ENCODE measurements at regions not wholly inside any gene's neighbourhood (a gene's known extent, or its start where the extent isn't known, plus 50 kb on each side); places are given as distances from the start of the nearest gene placed in this dataset.

- H3K4me1 ChIP-seq (ENCODE audit: control insufficient read depth, low read depth, low read length), result peaks cover 6% of the 10 kb centered on the region
- no peaks in the 10 kb centered on the region for H3K27me3 ChIP-seq (ENCODE audit: control insufficient read depth, insufficient read depth, low read length)
- H3K9ac ChIP-seq (ENCODE audit: low read length), result no peak overlapping the region
- no peak overlapping the region for H3K4me3 ChIP-seq (ENCODE audit: low read length)
- H3K9me3 ChIP-seq (ENCODE audit: control insufficient read depth, low read depth, low read length), result no peaks in the 10 kb centered on the region
- H3K27ac ChIP-seq (ENCODE audit: low read length), result no peak overlapping the region
- H3K36me3 ChIP-seq (ENCODE audit: control insufficient read depth, low read depth, low read length), result no peaks in the 10 kb centered on the region
Observed at GRCh38 chr6:153956808-153957207, 82.2 kb upstream of the OPRM1 start.

GRCh38 chr6:153949616-153950015, 89.4 kb upstream of the OPRM1 start:
- Histone ChIP-seq H3K27me3 (ENCODE audit: control insufficient read depth, insufficient read depth, low read length) (no peaks in the 10 kb centered on the region), H3K4me1 (ENCODE audit: control insufficient read depth, low read depth, low read length) (peaks cover 2% of the 10 kb centered on the region), H3K36me3 (ENCODE audit: control insufficient read depth, low read depth, low read length) (no peaks in the 10 kb centered on the region), H3K9ac (ENCODE audit: low read length) (no peak overlapping the region), H3K27ac (ENCODE audit: low read length) (no peak overlapping the region), H3K9me3 (ENCODE audit: control insufficient read depth, low read depth, low read length) (no peaks in the 10 kb centered on the region), H3K4me3 (ENCODE audit: low read length) (no peak overlapping the region)

- Histone ChIP-seq H3K27ac (ENCODE audit: low read length) (no peak overlapping the region), H3K27me3 (ENCODE audit: control insufficient read depth, insufficient read depth, low read length) (no peaks in the 10 kb centered on the region), H3K4me1 (ENCODE audit: control insufficient read depth, low read depth, low read length) (peaks cover 9% of the 10 kb centered on the region), H3K9me3 (ENCODE audit: control insufficient read depth, low read depth, low read length) (no peaks in the 10 kb centered on the region), H3K4me3 (ENCODE audit: low read length) (no peak overlapping the region), H3K9ac (ENCODE audit: low read length) (no peak overlapping the region), H3K36me3 (ENCODE audit: control insufficient read depth, low read depth, low read length) (no peaks in the 10 kb centered on the region)
Observed at GRCh38 chr6:153947808-153948447, 91.1 kb upstream of the OPRM1 start.

GRCh38 chr6:153944201-153944600, 94.8 kb upstream of the OPRM1 start:
- no peaks in the 10 kb centered on the region for H3K27me3 ChIP-seq (ENCODE audit: control insufficient read depth, insufficient read depth, low read length)
- no peaks in the 10 kb centered on the region for H3K9me3 ChIP-seq (ENCODE audit: control insufficient read depth, low read depth, low read length)
- peaks cover 9% of the 10 kb centered on the region for H3K4me1 ChIP-seq (ENCODE audit: control insufficient read depth, low read depth, low read length)
- H3K4me3 ChIP-seq (ENCODE audit: low read length), result no peak overlapping the region
- no peaks in the 10 kb centered on the region for H3K36me3 ChIP-seq (ENCODE audit: control insufficient read depth, low read depth, low read length)
- no peak overlapping the region for H3K27ac ChIP-seq (ENCODE audit: low read length)
- no peak overlapping the region for H3K9ac ChIP-seq (ENCODE audit: low read length)

GRCh38 chr6:153942361-153942760, 96.7 kb upstream of the OPRM1 start:
- Histone ChIP-seq H3K27me3 (ENCODE audit: control insufficient read depth, insufficient read depth, low read length) (no peaks in the 10 kb centered on the region), H3K9me3 (ENCODE audit: control insufficient read depth, low read depth, low read length) (no peaks in the 10 kb centered on the region), H3K9ac (ENCODE audit: low read length) (no peak overlapping the region), H3K4me1 (ENCODE audit: control insufficient read depth, low read depth, low read length) (peaks cover 9% of the 10 kb centered on the region), H3K36me3 (ENCODE audit: control insufficient read depth, low read depth, low read length) (no peaks in the 10 kb centered on the region), H3K27ac (ENCODE audit: low read length) (no peak overlapping the region), H3K4me3 (ENCODE audit: low read length) (no peak overlapping the region)

GRCh38 chr6:153941768-153942167, 97.3 kb upstream of the OPRM1 start:
- Histone ChIP-seq H3K4me3 (ENCODE audit: low read length) (no peak overlapping the region), H3K27me3 (ENCODE audit: control insufficient read depth, insufficient read depth, low read length) (no peaks in the 10 kb centered on the region), H3K36me3 (ENCODE audit: control insufficient read depth, low read depth, low read length) (no peaks in the 10 kb centered on the region), H3K27ac (ENCODE audit: low read length) (no peak overlapping the region), H3K4me1 (ENCODE audit: control insufficient read depth, low read depth, low read length) (peaks cover 9% of the 10 kb centered on the region), H3K9ac (ENCODE audit: low read length) (no peak overlapping the region), H3K9me3 (ENCODE audit: control insufficient read depth, low read depth, low read length) (no peaks in the 10 kb centered on the region)

- H3K27me3 ChIP-seq (ENCODE audit: control insufficient read depth, insufficient read depth, low read length), result no peaks in the 10 kb centered on the region
Observed at GRCh38 chr6:153938876-153939275, 100.2 kb upstream of the OPRM1 start.

GRCh38 chr6:153931431-153931830, 107.6 kb upstream of the OPRM1 start:
- Histone ChIP-seq H3K4me1 (ENCODE audit: control insufficient read depth, low read depth, low read length) (no peaks in the 10 kb centered on the region), H3K9ac (ENCODE audit: low read length) (no peak overlapping the region), H3K4me3 (ENCODE audit: low read length) (no peak overlapping the region), H3K27ac (ENCODE audit: low read length) (no peak overlapping the region), H3K36me3 (ENCODE audit: control insufficient read depth, low read depth, low read length) (no peaks in the 10 kb centered on the region), H3K9me3 (ENCODE audit: control insufficient read depth, low read depth, low read length) (no peaks in the 10 kb centered on the region), H3K27me3 (ENCODE audit: control insufficient read depth, insufficient read depth, low read length) (no peaks in the 10 kb centered on the region)

More at GRCh38 chr6:153938876-153939275, 100.2 kb upstream of the OPRM1 start:
- Histone ChIP-seq H3K4me3 (ENCODE audit: low read length) (no peak overlapping the region), H3K27ac (ENCODE audit: low read length) (no peak overlapping the region), H3K9ac (ENCODE audit: low read length) (no peak overlapping the region), H3K4me1 (ENCODE audit: control insufficient read depth, low read depth, low read length) (no peaks in the 10 kb centered on the region), H3K36me3 (ENCODE audit: control insufficient read depth, low read depth, low read length) (no peaks in the 10 kb centered on the region), H3K9me3 (ENCODE audit: control insufficient read depth, low read depth, low read length) (no peaks in the 10 kb centered on the region)

- Histone ChIP-seq H3K27ac (ENCODE audit: low read length) (no peak overlapping the region), H3K9ac (ENCODE audit: low read length) (no peak overlapping the region), H3K36me3 (ENCODE audit: control insufficient read depth, low read depth, low read length) (no peaks in the 10 kb centered on the region), H3K4me3 (ENCODE audit: low read length) (no peak overlapping the region), H3K9me3 (ENCODE audit: control insufficient read depth, low read depth, low read length) (no peaks in the 10 kb centered on the region), H3K27me3 (ENCODE audit: control insufficient read depth, insufficient read depth, low read length) (no peaks in the 10 kb centered on the region), H3K4me1 (ENCODE audit: control insufficient read depth, low read depth, low read length) (no peaks in the 10 kb centered on the region)
Observed at GRCh38 chr6:153927867-153928266, 111.2 kb upstream of the OPRM1 start.

GRCh38 chr6:153898360-153899059, 140.5 kb upstream of the OPRM1 start:
- Histone ChIP-seq H3K9me3 (ENCODE audit: control insufficient read depth, low read depth, low read length) (peaks cover 4% of the 10 kb centered on the region), H3K4me3 (ENCODE audit: low read length) (no peak overlapping the region), H3K9ac (ENCODE audit: low read length) (no peak overlapping the region), H3K4me1 (ENCODE audit: control insufficient read depth, low read depth, low read length) (no peaks in the 10 kb centered on the region), H3K36me3 (ENCODE audit: control insufficient read depth, low read depth, low read length) (no peaks in the 10 kb centered on the region), H3K27me3 (ENCODE audit: control insufficient read depth, insufficient read depth, low read length) (no peaks in the 10 kb centered on the region), H3K27ac (ENCODE audit: low read length) (no peak overlapping the region)

- Histone ChIP-seq H3K9me3 (ENCODE audit: control insufficient read depth, low read depth, low read length) (peaks cover 10% of the 10 kb centered on the region), H3K27me3 (ENCODE audit: control insufficient read depth, insufficient read depth, low read length) (no peaks in the 10 kb centered on the region), H3K36me3 (ENCODE audit: control insufficient read depth, low read depth, low read length) (no peaks in the 10 kb centered on the region), H3K9ac (ENCODE audit: low read length) (no peak overlapping the region), H3K27ac (ENCODE audit: low read length) (no peak overlapping the region), H3K4me1 (ENCODE audit: control insufficient read depth, low read depth, low read length) (no peaks in the 10 kb centered on the region), H3K4me3 (ENCODE audit: low read length) (no peak overlapping the region)
Observed at GRCh38 chr6:153882411-153882810, 156.6 kb upstream of the OPRM1 start.

- Histone ChIP-seq H3K36me3 (ENCODE audit: control insufficient read depth, low read depth, low read length) (no peaks in the 10 kb centered on the region), H3K4me3 (ENCODE audit: low read length) (no peak overlapping the region), H3K27ac (ENCODE audit: low read length) (no peak overlapping the region), H3K4me1 (ENCODE audit: control insufficient read depth, low read depth, low read length) (no peaks in the 10 kb centered on the region), H3K27me3 (ENCODE audit: control insufficient read depth, insufficient read depth, low read length) (no peaks in the 10 kb centered on the region), H3K9me3 (ENCODE audit: control insufficient read depth, low read depth, low read length) (no peaks in the 10 kb centered on the region), H3K9ac (ENCODE audit: low read length) (no peak overlapping the region)
Observed at GRCh38 chr6:153873541-153873940, 165.5 kb upstream of the OPRM1 start.
